HG02678 (cell line): ENCODE measurements at regions not wholly inside any gene's neighbourhood (a gene's known extent, or its start where the extent isn't known, plus 50 kb on each side); places are given as distances from the start of the nearest gene placed in this dataset.
"Not testable (repeated sequence)": the region's sequence is repeated elsewhere in the genome, so short reads cannot be mapped to it uniquely, and the experiment has no call there.

Source experiments
- ATAC-seq: cut with Tn5 transposase; IDR thresholded peaks from one replicate; pipeline ENCODE4 v1.9.1; 2021; ENCODE audit warnings: mild to moderate bottlenecking, moderate library complexity; ENCODE audit not compliant: unreplicated experiment

- no peak for ATAC-seq
Observed at GRCh38 chr2:56018267-56018666, 94.7 kb upstream of the EFEMP1 start.

- ATAC-seq: no peak
Observed at GRCh38 chr2:56021136-56021474, 97.5 kb upstream of the EFEMP1 start.

GRCh38 chr2:56021579-56021978 lies 98.0 kb upstream of the EFEMP1 start:
- ATAC-seq: no peak

GRCh38 chr2:56025469-56026193 lies 102.0 kb upstream of the EFEMP1 start:
- ATAC-seq: no peak

- ATAC-seq: no peak
Observed at GRCh38 chr2:56026828-56027227, 103.2 kb upstream of the EFEMP1 start.

GRCh38 chr2:56030062-56030461 lies 106.5 kb upstream of the EFEMP1 start:
- no peak for ATAC-seq

GRCh38 chr2:56030901-56031300 lies 107.3 kb upstream of the EFEMP1 start:
- ATAC-seq: no peak

- ATAC-seq: no peak
Observed at GRCh38 chr2:56034258-56034657, 110.7 kb upstream of the EFEMP1 start.

GRCh38 chr2:56040189-56040588 lies 116.6 kb upstream of the EFEMP1 start:
- ATAC-seq: no peak

- no peak for ATAC-seq
Observed at GRCh38 chr2:56040834-56041233, 117.3 kb upstream of the EFEMP1 start.

- no peak for ATAC-seq
Observed at GRCh38 chr2:56047136-56047535, 123.6 kb upstream of the EFEMP1 start.

GRCh38 chr2:56049233-56049845 lies 125.8 kb upstream of the EFEMP1 start:
- ATAC-seq: no peak

GRCh38 chr2:56053679-56054078 lies 130.1 kb upstream of the EFEMP1 start:
- no peak for ATAC-seq

GRCh38 chr2:56055405-56055804 lies 128.4 kb upstream of the CCDC85A start:
- ATAC-seq: no peak

- ATAC-seq: not testable (repeated sequence)
Observed at GRCh38 chr2:56061327-56061726, 122.5 kb upstream of the CCDC85A start.

GRCh38 chr2:56068746-56069145 lies 115.0 kb upstream of the CCDC85A start:
- no peak for ATAC-seq

- no peak for ATAC-seq
Observed at GRCh38 chr2:56077359-56077915, 106.4 kb upstream of the CCDC85A start.

- no peak for ATAC-seq
Observed at GRCh38 chr2:56082665-56083064, 101.1 kb upstream of the CCDC85A start.

- ATAC-seq: no peak
Observed at GRCh38 chr2:56084111-56084901, 99.5 kb upstream of the CCDC85A start.

GRCh38 chr2:56086336-56086735 lies 97.5 kb upstream of the CCDC85A start:
- no peak for ATAC-seq

GRCh38 chr2:56088411-56088810 lies 95.4 kb upstream of the CCDC85A start:
- ATAC-seq: no peak

GRCh38 chr2:56089931-56090330 lies 93.9 kb upstream of the CCDC85A start:
- no peak for ATAC-seq
